ENCODE measurements at regions not wholly inside any gene's neighbourhood (a gene's known extent, or its start where the extent isn't known, plus 50 kb on each side); places are given as distances from the start of the nearest gene placed in this dataset.

DNA sequence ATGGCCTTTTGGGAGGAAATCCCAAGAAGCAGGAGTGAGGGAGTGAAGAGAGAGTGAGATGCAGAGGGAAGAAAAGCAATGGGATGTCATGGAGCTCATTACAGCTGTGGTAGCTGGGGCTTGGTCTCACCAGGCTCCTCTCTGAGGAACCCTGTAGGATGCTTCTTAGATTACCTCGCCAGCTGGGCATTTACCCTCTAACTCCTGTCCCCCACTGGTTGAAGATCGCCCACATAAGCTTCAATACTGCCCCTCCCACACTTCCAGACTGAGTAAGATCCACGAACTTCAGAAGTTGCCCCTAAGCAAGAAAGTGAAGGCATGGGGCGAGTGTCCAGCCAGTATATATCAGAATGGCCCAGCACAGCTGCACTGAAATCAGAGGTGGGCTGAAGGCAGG, 58.1 kb upstream of the SLC35B4 start:
- Histone ChIP-seq H3K4me3 (no peak overlapping the region), H3K9me3 (no peaks in the 10 kb centered on the region), H3K4me1 (no peaks in the 10 kb centered on the region), H3K27ac (no peak overlapping the region), H3K36me3 (no peaks in the 10 kb centered on the region), H3K27me3 (peaks cover 0 to 4% (median 0%) of the 10 kb centered on the region in 3 donors)
- no peak for DNase-seq
- intact Hi-C loops (cut with DNase I), result no loop called here
- WGBS, 2 donors, result 88 to 91% methylated on average over 4 of the region's 4 CpGs
- TF ChIP-seq POLR2AphosphoS5 (IDR thresholded peaks at IDR 0.05), result no peak
- TF ChIP-seq EP300 (IDR thresholded peaks at IDR 0.05), result no peak

GRCh38 chr7:134374291-134374690, 57.6 kb upstream of the SLC35B4 start:
- Histone ChIP-seq H3K27me3 (peaks cover 0 to 4% (median 0%) of the 10 kb centered on the region in 3 donors), H3K36me3 (no peaks in the 10 kb centered on the region), H3K4me3 (no peak overlapping the region), H3K27ac (no peak overlapping the region), H3K4me1 (no peaks in the 10 kb centered on the region), H3K9me3 (no peaks in the 10 kb centered on the region)
- WGBS, 2 donors, result 26 to 72% methylated on average over 1 of the region's 1 CpG
- DNase-seq, result no peak
- TF ChIP-seq, protein P1, sequence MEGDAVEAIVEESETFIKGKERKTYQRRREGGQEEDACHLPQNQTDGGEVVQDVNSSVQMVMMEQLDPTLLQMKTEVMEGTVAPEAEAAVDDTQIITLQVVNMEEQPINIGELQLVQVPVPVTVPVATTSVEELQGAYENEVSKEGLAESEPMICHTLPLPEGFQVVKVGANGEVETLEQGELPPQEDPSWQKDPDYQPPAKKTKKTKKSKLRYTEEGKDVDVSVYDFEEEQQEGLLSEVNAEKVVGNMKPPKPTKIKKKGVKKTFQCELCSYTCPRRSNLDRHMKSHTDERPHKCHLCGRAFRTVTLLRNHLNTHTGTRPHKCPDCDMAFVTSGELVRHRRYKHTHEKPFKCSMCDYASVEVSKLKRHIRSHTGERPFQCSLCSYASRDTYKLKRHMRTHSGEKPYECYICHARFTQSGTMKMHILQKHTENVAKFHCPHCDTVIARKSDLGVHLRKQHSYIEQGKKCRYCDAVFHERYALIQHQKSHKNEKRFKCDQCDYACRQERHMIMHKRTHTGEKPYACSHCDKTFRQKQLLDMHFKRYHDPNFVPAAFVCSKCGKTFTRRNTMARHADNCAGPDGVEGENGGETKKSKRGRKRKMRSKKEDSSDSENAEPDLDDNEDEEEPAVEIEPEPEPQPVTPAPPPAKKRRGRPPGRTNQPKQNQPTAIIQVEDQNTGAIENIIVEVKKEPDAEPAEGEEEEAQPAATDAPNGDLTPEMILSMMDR (IDR thresholded peaks at IDR 0.05), result no peak
- no peak for TF ChIP-seq POLR2A (IDR thresholded peaks at IDR 0.05)
- TF ChIP-seq POLR2AphosphoS5 (IDR thresholded peaks at IDR 0.05), result no peak
- TF ChIP-seq EP300 (IDR thresholded peaks at IDR 0.05), result no peak
- intact Hi-C loops (cut with DNase I), result no loop called here

DNA sequence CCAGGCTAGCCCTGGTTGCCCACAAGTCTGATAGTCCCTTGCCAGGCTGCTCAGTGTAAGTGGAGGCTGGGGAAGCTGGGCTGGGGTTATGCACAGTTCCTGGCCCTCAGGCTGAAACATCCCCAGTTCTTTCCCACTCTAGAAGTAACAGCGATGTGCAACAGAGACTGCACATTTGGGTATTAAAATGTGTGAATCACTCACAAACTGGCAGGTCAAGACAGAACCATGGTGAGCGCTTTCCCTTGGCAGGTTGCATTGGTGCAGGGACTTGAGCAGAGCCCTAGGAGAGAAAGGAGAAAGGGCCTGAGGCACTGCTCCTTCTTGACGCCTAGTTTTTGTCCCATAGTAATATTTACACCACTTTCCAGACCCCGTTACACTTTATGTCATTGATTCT, 56.1 kb upstream of the SLC35B4 start:
- no peak for DNase-seq
- Histone ChIP-seq H3K4me3 (no peak overlapping the region), H3K36me3 (no peaks in the 10 kb centered on the region), H3K9me3 (no peaks in the 10 kb centered on the region), H3K27ac (no peak overlapping the region), H3K4me1 (no peaks in the 10 kb centered on the region), H3K27me3 (peaks cover 0 to 4% (median 0%) of the 10 kb centered on the region in 3 donors)
- TF ChIP-seq, protein P1 (IDR thresholded peaks at IDR 0.05), result no peak
- TF ChIP-seq POLR2A (IDR thresholded peaks at IDR 0.05) (no peak), POLR2AphosphoS5 (IDR thresholded peaks at IDR 0.05) (no peak), EP300 (IDR thresholded peaks at IDR 0.05) (no peak)
- intact Hi-C loops (cut with DNase I), result no loop called here
- 96% methylated on average over 4 of the region's 4 CpGs for WGBS, 2 donors

DNA sequence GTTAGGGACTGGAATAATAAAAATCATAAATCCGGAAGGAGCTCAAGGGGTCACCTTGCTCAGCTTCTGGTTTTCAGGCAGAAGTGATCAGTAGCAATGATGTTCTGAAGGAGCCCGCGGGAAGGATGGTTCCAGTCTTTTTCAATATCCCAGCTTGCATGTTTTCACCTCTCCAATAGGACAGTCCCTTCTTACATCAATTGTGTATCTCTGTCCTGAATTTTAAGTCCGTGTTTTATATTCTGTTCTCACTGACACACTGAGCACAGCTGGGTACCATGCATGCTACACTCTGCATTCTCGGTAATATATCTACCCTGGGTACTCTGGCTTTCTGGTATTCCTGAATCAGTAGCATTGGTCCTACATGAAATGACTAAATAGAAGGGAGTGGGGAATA, 55.2 kb upstream of the SLC35B4 start:
- Histone ChIP-seq H3K9me3 (no peaks in the 10 kb centered on the region), H3K4me1 (no peaks in the 10 kb centered on the region), H3K27ac (no peak overlapping the region), H3K27me3 (peaks cover 0 to 4% (median 0%) of the 10 kb centered on the region in 3 donors), H3K4me3 (no peak overlapping the region), H3K36me3 (no peaks in the 10 kb centered on the region)
- intact Hi-C loops (cut with DNase I), result no loop called here
- 81 to 98% methylated on average over 5 of the region's 5 CpGs for WGBS, 2 donors
- no peak for DNase-seq
- TF ChIP-seq, protein P1 (IDR thresholded peaks at IDR 0.05), result no peak
- TF ChIP-seq POLR2A (IDR thresholded peaks at IDR 0.05) (no peak), POLR2AphosphoS5 (IDR thresholded peaks at IDR 0.05) (no peak), EP300 (IDR thresholded peaks at IDR 0.05) (no peak)

- TF ChIP-seq POLR2A (IDR thresholded peaks at IDR 0.05) (no peak), POLR2AphosphoS5 (IDR thresholded peaks at IDR 0.05) (no peak), EP300 (IDR thresholded peaks at IDR 0.05) (no peak)
- TF ChIP-seq, protein P1 (IDR thresholded peaks at IDR 0.05), result no peak
- no peak for DNase-seq
- peaks cover 0 to 4% (median 0%) of the 10 kb centered on the region in 3 donors for H3K27me3 ChIP-seq
- no peaks in the 10 kb centered on the region for H3K4me1 ChIP-seq
- no peaks in the 10 kb centered on the region for H3K9me3 ChIP-seq
- WGBS, 2 donors, result 94 to 96% methylated on average over 4 of the region's 4 CpGs
- intact Hi-C loops (cut with DNase I), result no loop called here
- H3K4me3 ChIP-seq, result no peak overlapping the region
- no peak overlapping the region for H3K27ac ChIP-seq
- H3K36me3 ChIP-seq, result no peaks in the 10 kb centered on the region
These were observed 54.8 kb upstream of the SLC35B4 start for GRCh38 chr7:134371536-134371935.

Data from sigmoid colon (tissue), 6 donors.